A673 (cell line): ENCODE measurements at regions not wholly inside any gene's neighbourhood (a gene's known extent, or its start where the extent isn't known, plus 50 kb on each side); places are given as distances from the start of the nearest gene placed in this dataset.
A peak's percentile ranks its signal among the peaks of the same experiment; 100 is the strongest.

Experiments
- BruUV-seq: library from RNA; stranded (reverse); fragments of 400-500 nt; replicated peaks from 2 replicates; lab custom pipeline; 2021; lab: Mats Ljungman, UMichigan
- CTCF ChIA-PET: fragments of 300-600 bp; sonication (Branson Sonifier 250); formaldehyde crosslinking; loops from one replicate; lab custom pipeline; 2022; ENCODE audit warnings: antibody characterized with exemption; lab: Charles Lee
- POLR2A ChIA-PET: fragments of 300-600 bp; sonication (Branson Sonifier 250); formaldehyde crosslinking; loops from one replicate; lab custom pipeline; 2022; ENCODE audit warnings: antibody characterized with exemption; ENCODE audit not compliant: low non-redundant PET; lab: Charles Lee
- DNase-seq: peaks from one replicate; pipeline ENCODE4 v3.0.0-alpha.2; 2015; ENCODE audit warnings: low spot score
- H3K27ac ChIP-seq: fragments of 200-600 bp; sonication (generic); 2 replicates; pipeline ENCODE4 v1.5.1; 2016; ENCODE audit warnings: mixed run types, low read depth, mild to moderate bottlenecking, mixed read lengths, antibody characterized with exemption, low read length; ENCODE audit not compliant: poor library complexity, severe bottlenecking
- H3K27me3 ChIP-seq: fragments of 200-600 bp; sonication (generic); replicated peaks from 2 replicates; pipeline ENCODE4 v1.6.1; 2017; ENCODE audit warnings: mixed run types, low read depth, mild to moderate bottlenecking, mixed read lengths, antibody characterized with exemption, low read length; ENCODE audit not compliant: insufficient read depth, poor library complexity
- H3K36me3 ChIP-seq: fragments of 200-600 bp; sonication (generic); 2 replicates; pipeline ENCODE4 v1.6.1; 2016; ENCODE audit warnings: mixed run types, mild to moderate bottlenecking, mixed read lengths, antibody characterized with exemption, low read length; ENCODE audit not compliant: insufficient read depth, poor library complexity, severe bottlenecking
- H3K4me1 ChIP-seq: fragments of 200-600 bp; sonication (generic); 2 replicates; pipeline ENCODE4 v1.6.1; 2017; ENCODE audit warnings: mixed run types, mild to moderate bottlenecking, mixed read lengths, antibody characterized with exemption, low read length; ENCODE audit not compliant: insufficient read depth, poor library complexity, severe bottlenecking
- H3K4me3 ChIP-seq: fragments of 200-600 bp; sonication (generic); 2 replicates; pipeline ENCODE4 v1.5.1; 2016; ENCODE audit warnings: low read depth, mixed run types, mild to moderate bottlenecking, mixed read lengths, low read length; ENCODE audit not compliant: poor library complexity, severe bottlenecking
- H3K9me3 ChIP-seq: fragments of 200-600 bp; sonication (generic); 2 replicates; pipeline ENCODE4 v1.6.1; 2016; ENCODE audit warnings: mixed run types, low read depth, mild to moderate bottlenecking, mixed read lengths, antibody characterized with exemption, low read length; ENCODE audit not compliant: poor library complexity, severe bottlenecking
- EZH2 ChIP-seq: fragments of 200-600 bp; sonication (generic); IDR thresholded peaks from 2 replicates; pipeline ENCODE4 v1.6.1; 2017; ENCODE audit warnings: borderline replicate concordance, low read depth, mild to moderate bottlenecking, mixed read lengths, antibody characterized with exemption, low read length; ENCODE audit not compliant: poor library complexity, severe bottlenecking
- intact Hi-C: fragments of 100-400 bp; cut with micrococcal nuclease; formaldehyde crosslinking; loops from one replicate; pipeline ENCODE4 v1.10.0; 2022; ENCODE audit not compliant: unreplicated experiment
- TF ChIP-seq, protein P1 (sequence below): fragments of 300-800, 200-600 bp; sonication (generic); conservative IDR thresholded peaks from 2 replicates; pipeline ENCODE4 v1.5.1; 2017; ENCODE audit warnings: low read depth, mild to moderate bottlenecking, antibody characterized with exemption, low read length, moderate library complexity, mixed read lengths

DNA sequence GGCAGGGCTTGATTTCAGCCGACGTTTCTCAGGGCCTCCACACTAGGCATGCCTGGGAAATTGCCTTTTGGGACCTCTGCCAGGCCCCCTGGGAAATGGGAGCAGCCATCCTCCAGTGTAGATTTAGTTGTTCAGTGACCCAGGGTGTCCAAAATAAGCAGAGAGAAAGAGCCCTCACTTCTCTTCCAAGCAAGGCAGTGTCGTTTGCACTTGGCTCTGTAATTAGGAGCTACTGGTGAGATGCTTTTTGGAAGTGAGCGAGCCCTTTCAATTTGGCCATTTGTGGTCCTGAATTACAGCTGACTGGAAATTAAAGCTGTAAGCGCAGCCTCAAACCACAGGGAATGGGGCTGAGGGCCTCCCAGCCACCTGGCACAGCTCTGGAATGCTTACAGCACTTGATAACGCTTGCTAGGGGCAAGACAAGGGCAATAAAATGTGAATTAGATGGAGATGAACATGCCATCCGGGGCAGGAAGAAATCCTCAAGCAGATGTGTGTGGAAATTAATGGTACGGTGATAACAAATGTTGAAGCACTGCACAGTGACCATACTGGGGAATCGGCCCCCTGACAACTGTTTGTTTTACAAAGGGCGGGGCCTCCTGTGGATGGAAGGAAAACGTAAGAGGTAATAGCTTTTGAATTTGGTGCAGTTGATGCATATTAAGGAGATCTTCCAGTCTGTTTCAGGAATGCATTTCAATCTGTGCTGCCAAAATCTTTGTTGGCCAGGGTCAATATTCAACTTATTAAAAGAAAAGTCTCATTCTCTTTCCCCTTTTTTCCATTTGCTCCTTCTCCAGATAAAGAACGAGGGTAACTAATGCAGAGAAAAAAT is 173.1 kb downstream of the UXS1 start:
- POLR2A ChIA-PET, result interaction anchor here (0.6 kb wide), 1 partner anchor 63 kb away, joined by 6 read pairs; no protein-coding TSS in a partner anchor
- CTCF ChIA-PET, result no interaction called here

DNA sequence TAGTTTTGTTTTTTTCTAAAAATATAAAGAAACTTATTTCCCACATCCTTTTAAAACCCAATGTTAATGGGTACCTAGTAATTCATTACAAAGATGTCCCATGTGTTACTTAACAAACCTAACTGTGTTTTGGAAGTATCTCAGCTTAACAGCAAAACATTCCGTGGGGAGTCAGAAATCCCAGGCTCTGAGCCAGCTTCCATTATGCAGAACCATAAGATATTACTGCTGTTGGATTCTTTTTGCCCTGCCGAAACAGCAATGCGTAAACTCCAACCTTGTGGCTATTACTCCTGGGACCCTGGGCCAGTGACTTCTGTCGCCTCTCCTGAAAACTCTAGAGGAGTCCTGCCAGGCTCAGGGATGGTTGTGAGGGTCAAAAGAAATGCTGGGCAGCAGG is 174.1 kb downstream of the UXS1 start:
- no peaks in the 10 kb centered on the region for H3K9me3 ChIP-seq
- TF ChIP-seq, protein P1, sequence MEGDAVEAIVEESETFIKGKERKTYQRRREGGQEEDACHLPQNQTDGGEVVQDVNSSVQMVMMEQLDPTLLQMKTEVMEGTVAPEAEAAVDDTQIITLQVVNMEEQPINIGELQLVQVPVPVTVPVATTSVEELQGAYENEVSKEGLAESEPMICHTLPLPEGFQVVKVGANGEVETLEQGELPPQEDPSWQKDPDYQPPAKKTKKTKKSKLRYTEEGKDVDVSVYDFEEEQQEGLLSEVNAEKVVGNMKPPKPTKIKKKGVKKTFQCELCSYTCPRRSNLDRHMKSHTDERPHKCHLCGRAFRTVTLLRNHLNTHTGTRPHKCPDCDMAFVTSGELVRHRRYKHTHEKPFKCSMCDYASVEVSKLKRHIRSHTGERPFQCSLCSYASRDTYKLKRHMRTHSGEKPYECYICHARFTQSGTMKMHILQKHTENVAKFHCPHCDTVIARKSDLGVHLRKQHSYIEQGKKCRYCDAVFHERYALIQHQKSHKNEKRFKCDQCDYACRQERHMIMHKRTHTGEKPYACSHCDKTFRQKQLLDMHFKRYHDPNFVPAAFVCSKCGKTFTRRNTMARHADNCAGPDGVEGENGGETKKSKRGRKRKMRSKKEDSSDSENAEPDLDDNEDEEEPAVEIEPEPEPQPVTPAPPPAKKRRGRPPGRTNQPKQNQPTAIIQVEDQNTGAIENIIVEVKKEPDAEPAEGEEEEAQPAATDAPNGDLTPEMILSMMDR, result no peak
- TF ChIP-seq EZH2, result no peak
- no TSS peak for BruUV-seq
- CTCF ChIA-PET, result no interaction called here
- intact Hi-C loops, result no loop called here
- H3K36me3 ChIP-seq, result no peaks in the 10 kb centered on the region
- H3K27ac ChIP-seq, result no peak overlapping the region
- H3K27me3 ChIP-seq, result no peaks in the 10 kb centered on the region
- POLR2A ChIA-PET, result no interaction called here
- H3K4me3 ChIP-seq, result no peak overlapping the region
- H3K4me1 ChIP-seq, result no peaks in the 10 kb centered on the region
- DNase-seq, result no peak

More for the DNA sequence above, 173.1 kb downstream of the UXS1 start:
- H3K9me3 ChIP-seq, result no peaks in the 10 kb centered on the region
- TF ChIP-seq EZH2, result no peak
- TF ChIP-seq, protein P1, result no peak
- no TSS peak for BruUV-seq
- no peaks in the 10 kb centered on the region for H3K36me3 ChIP-seq
- peak; percentile 9 for DNase-seq
- no peak overlapping the region for H3K27ac ChIP-seq
- H3K27me3 ChIP-seq, result no peaks in the 10 kb centered on the region
- peaks cover 4% of the 10 kb centered on the region for H3K4me1 ChIP-seq
- no peak overlapping the region for H3K4me3 ChIP-seq
- intact Hi-C loops, result no loop called here

DNA sequence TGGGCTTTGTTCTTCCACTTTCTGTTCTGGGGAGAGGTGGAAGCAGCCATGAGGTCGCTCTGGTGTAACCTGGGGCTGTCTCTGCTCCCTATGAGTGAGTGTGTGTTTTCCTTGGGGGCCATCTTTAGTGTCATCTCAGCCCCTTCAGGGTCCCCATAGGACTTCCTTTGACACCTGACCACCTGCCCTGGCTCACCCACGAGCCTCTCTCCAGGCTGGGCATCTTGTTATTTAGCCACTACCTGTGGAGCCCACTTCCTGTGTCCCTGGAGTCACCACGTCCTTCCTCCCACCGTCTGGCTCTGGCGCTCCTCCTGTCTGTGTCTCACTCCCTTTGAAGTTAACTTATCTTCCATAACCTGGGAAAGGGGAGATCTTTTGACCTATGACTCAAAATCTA is 176.0 kb downstream of the UXS1 start:
- Histone ChIP-seq H3K36me3 (no peaks in the 10 kb centered on the region), H3K4me3 (no peak overlapping the region), H3K27me3 (no peaks in the 10 kb centered on the region), H3K4me1 (no peaks in the 10 kb centered on the region), H3K27ac (no peak overlapping the region), H3K9me3 (no peaks in the 10 kb centered on the region)
- DNase-seq, result no peak
- intact Hi-C loops, result no loop called here
- BruUV-seq, result no TSS peak
- ChIA-PET POLR2A (no interaction called here), CTCF (no interaction called here)
- TF ChIP-seq, protein P1, result no peak
- no peak for TF ChIP-seq EZH2
